ENCODE measurements at regions not wholly inside any gene's neighbourhood (a gene's known extent, or its start where the extent isn't known, plus 50 kb on each side); places are given as distances from the start of the nearest gene placed in this dataset.
"Not testable (repeated sequence)": the region's sequence is repeated elsewhere in the genome, so short reads cannot be mapped to it uniquely, and the experiment has no call there.

DNA sequence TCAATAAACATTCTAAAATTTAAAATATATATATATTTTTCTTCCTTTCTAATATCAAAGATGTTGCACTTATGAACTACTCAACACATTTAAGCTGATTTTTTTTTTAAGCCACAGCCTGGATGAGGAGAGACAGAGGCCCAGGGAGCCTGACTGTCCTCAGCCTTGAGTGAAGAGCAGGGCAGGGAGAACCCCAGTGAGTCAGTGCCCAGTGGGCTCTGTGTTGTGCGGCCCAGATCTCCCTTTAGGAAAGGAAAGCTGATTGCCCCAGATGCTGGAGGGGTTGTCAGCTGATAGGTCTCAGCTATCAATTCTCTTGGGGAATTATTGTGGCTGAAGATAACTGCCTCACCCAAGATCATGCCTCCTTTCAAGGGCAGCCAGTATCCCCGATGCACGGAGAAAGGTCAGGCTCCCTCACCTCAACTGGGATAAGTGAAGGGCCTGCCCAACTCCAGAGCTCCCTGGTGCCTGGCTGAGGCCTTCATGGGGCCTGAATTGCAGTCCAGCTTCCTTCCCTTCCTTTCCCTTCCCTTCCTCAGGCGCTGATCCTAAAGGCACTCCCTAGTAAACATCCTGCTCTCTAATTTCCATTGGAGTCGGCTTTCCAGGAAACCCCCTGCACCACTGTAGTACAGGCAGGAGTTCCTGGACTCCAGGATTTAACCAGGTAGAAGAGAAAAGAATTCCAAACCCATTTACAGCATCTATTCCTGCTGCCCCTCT lies 106.9 kb upstream of the ATL2 start:
- H3F3A ChIP-seq (ENCODE audit: insufficient read depth, low read length) = no peaks in the 10 kb centered on the region
- H3K27ac ChIP-seq (ENCODE audit: low read depth, low read length, poor library complexity, severe bottlenecking) = no peak overlapping the region
- TF ChIP-seq, protein P1, sequence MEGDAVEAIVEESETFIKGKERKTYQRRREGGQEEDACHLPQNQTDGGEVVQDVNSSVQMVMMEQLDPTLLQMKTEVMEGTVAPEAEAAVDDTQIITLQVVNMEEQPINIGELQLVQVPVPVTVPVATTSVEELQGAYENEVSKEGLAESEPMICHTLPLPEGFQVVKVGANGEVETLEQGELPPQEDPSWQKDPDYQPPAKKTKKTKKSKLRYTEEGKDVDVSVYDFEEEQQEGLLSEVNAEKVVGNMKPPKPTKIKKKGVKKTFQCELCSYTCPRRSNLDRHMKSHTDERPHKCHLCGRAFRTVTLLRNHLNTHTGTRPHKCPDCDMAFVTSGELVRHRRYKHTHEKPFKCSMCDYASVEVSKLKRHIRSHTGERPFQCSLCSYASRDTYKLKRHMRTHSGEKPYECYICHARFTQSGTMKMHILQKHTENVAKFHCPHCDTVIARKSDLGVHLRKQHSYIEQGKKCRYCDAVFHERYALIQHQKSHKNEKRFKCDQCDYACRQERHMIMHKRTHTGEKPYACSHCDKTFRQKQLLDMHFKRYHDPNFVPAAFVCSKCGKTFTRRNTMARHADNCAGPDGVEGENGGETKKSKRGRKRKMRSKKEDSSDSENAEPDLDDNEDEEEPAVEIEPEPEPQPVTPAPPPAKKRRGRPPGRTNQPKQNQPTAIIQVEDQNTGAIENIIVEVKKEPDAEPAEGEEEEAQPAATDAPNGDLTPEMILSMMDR (IDR thresholded peaks at IDR 0.05; ENCODE audit: low read length) = no peak
- TF ChIP-seq EZH2 (IDR thresholded peaks at IDR 0.05; ENCODE audit: borderline replicate concordance, low read length) = no peak
- H3K4me3 ChIP-seq (ENCODE audit: low read depth, low read length, poor library complexity, severe bottlenecking) = no peak overlapping the region
- H4K20me1 ChIP-seq (ENCODE audit: insufficient read depth, low read length) = no peaks in the 10 kb centered on the region
- no peak overlapping the region for H3K4me2 ChIP-seq (ENCODE audit: low read length)
- no peaks in the 10 kb centered on the region for H3K9me2 ChIP-seq (ENCODE audit: low read depth, low read length)
- no peak overlapping the region for H3K9ac ChIP-seq (ENCODE audit: low read length)
- H3K36me3 ChIP-seq (ENCODE audit: insufficient read depth, low read length) = no peaks in the 10 kb centered on the region; the same call in 1 of the 2 replicates
- no peaks in the 10 kb centered on the region for H3K79me2 ChIP-seq (ENCODE audit: insufficient read depth, low read length)
- no peak overlapping the region for H2AFZ ChIP-seq (ENCODE audit: low read length)
- peaks cover 6% of the 10 kb centered on the region; the same call in 1 of the 2 replicates for H3K9me3 ChIP-seq (ENCODE audit: low read length)
- no peaks in the 10 kb centered on the region for H3K4me1 ChIP-seq (ENCODE audit: insufficient read depth, low read length, severe bottlenecking)
- no peaks in the 10 kb centered on the region for H3K27me3 ChIP-seq (ENCODE audit: insufficient read depth, low read length)

DNA sequence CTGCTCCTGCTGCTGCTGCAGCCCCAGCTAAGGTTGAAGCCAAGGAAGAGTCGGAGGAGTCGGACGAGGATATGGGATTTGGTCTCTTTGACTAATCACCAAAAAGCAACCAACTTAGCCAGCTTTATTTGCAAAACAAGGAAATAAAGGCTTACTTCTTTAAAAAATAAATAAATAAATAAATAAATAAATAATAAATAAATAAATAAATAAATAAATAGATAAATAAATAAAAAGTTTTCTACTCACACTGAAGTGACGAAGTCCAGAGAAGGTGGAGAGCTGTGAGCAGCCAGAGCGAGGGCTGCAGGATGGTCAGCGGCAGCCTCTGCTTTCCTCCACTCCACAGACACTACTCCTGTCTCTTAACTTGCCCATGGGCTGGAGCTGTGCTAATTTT lies 105.6 kb upstream of the ATL2 start:
- H3K27ac ChIP-seq (ENCODE audit: low read depth, low read length, poor library complexity, severe bottlenecking); H4K20me1 ChIP-seq (ENCODE audit: insufficient read depth, low read length); H3K4me2 ChIP-seq (ENCODE audit: low read length); H3K79me2 ChIP-seq (ENCODE audit: insufficient read depth, low read length); H3K36me3 ChIP-seq (ENCODE audit: insufficient read depth, low read length); H2AFZ ChIP-seq (ENCODE audit: low read length); H3K9me3 ChIP-seq (ENCODE audit: low read length); H3K9me2 ChIP-seq (ENCODE audit: low read depth, low read length); H3K4me3 ChIP-seq (ENCODE audit: low read depth, low read length, poor library complexity, severe bottlenecking); H3K9ac ChIP-seq (ENCODE audit: low read length); H3F3A ChIP-seq (ENCODE audit: insufficient read depth, low read length); H3K27me3 ChIP-seq (ENCODE audit: insufficient read depth, low read length); H3K4me1 ChIP-seq (ENCODE audit: insufficient read depth, low read length, severe bottlenecking): not testable (repeated sequence)

DNA sequence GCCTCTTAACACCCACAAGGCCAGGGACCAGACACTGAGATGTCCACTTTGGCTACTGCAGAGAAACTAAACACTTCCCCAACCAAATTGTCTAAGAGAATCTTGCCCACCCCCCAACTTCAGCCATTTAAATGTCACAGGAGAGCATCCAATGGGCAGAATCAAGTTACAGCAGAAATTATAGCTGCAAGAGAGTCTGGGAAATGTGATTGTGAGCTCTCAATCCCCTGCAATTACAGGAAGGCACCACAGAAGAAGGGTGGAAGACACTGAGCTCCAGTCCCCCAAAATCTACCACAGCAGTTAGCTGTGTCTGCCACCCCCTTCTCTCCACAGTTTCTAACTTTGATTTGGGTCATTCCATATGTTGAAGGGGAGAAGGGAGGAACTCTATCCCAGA lies 103.5 kb upstream of the ATL2 start:
- H3K9me3 ChIP-seq (ENCODE audit: low read length) = peaks cover 6% of the 10 kb centered on the region; the same call in 1 of the 2 replicates
- no peak overlapping the region for H3K9ac ChIP-seq (ENCODE audit: low read length)
- H3K79me2 ChIP-seq (ENCODE audit: insufficient read depth, low read length) = no peaks in the 10 kb centered on the region
- H3K9me2 ChIP-seq (ENCODE audit: low read depth, low read length) = no peaks in the 10 kb centered on the region
- H2AFZ ChIP-seq (ENCODE audit: low read length) = no peak overlapping the region
- H3K4me3 ChIP-seq (ENCODE audit: low read depth, low read length, poor library complexity, severe bottlenecking) = no peak overlapping the region
- no peaks in the 10 kb centered on the region for H4K20me1 ChIP-seq (ENCODE audit: insufficient read depth, low read length)
- H3K36me3 ChIP-seq (ENCODE audit: insufficient read depth, low read length) = no peaks in the 10 kb centered on the region; the same call in 1 of the 2 replicates
- H3K4me2 ChIP-seq (ENCODE audit: low read length) = no peak overlapping the region
- no peaks in the 10 kb centered on the region for H3K27me3 ChIP-seq (ENCODE audit: insufficient read depth, low read length)
- no peak for TF ChIP-seq EZH2 (IDR thresholded peaks at IDR 0.05; ENCODE audit: borderline replicate concordance, low read length)
- TF ChIP-seq, protein P1 (IDR thresholded peaks at IDR 0.05; ENCODE audit: low read length) = no peak
- no peaks in the 10 kb centered on the region for H3K4me1 ChIP-seq (ENCODE audit: insufficient read depth, low read length, severe bottlenecking)
- H3K27ac ChIP-seq (ENCODE audit: low read depth, low read length, poor library complexity, severe bottlenecking) = no peak overlapping the region
- H3F3A ChIP-seq (ENCODE audit: insufficient read depth, low read length) = no peaks in the 10 kb centered on the region

DNA sequence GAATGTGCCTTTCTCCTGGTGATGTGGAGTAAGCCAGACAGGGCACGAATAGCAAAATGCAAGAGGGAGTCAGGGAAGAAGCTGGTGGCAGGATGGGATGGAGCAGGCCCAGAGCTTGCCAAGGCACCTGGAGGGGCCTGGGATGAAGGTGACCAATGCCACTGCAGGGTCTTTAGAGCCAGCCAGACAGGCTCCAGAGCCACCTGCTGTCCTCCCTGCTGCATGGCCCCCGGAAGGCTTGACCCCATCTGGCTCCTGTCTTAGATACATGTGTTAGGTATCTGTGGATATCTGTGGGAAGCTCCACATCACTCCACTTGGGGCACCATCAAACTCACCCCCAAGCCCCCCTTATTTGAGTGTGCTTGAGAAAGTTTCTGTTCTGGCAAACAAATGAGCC lies 99.9 kb upstream of the ATL2 start:
- H3K79me2 ChIP-seq (ENCODE audit: insufficient read depth, low read length) = no peaks in the 10 kb centered on the region
- H3K9me2 ChIP-seq (ENCODE audit: low read depth, low read length) = no peaks in the 10 kb centered on the region
- H3K27ac ChIP-seq (ENCODE audit: low read depth, low read length, poor library complexity, severe bottlenecking) = no peak overlapping the region
- no peaks in the 10 kb centered on the region for H3F3A ChIP-seq (ENCODE audit: insufficient read depth, low read length)
- no peak overlapping the region for H2AFZ ChIP-seq (ENCODE audit: low read length)
- no peaks in the 10 kb centered on the region for H3K4me1 ChIP-seq (ENCODE audit: insufficient read depth, low read length, severe bottlenecking)
- H3K9me3 ChIP-seq (ENCODE audit: low read length) = peaks cover 6% of the 10 kb centered on the region; the same call in 1 of the 2 replicates
- H3K36me3 ChIP-seq (ENCODE audit: insufficient read depth, low read length) = no peaks in the 10 kb centered on the region; the same call in 1 of the 2 replicates
- H4K20me1 ChIP-seq (ENCODE audit: insufficient read depth, low read length) = no peaks in the 10 kb centered on the region
- no peak overlapping the region for H3K4me3 ChIP-seq (ENCODE audit: low read depth, low read length, poor library complexity, severe bottlenecking)
- H3K9ac ChIP-seq (ENCODE audit: low read length) = no peak overlapping the region
- H3K4me2 ChIP-seq (ENCODE audit: low read length) = no peak overlapping the region
- no peak for TF ChIP-seq EZH2 (IDR thresholded peaks at IDR 0.05; ENCODE audit: borderline replicate concordance, low read length)
- TF ChIP-seq, protein P1 (IDR thresholded peaks at IDR 0.05; ENCODE audit: low read length) = no peak
- H3K27me3 ChIP-seq (ENCODE audit: insufficient read depth, low read length) = no peaks in the 10 kb centered on the region

All from OCI-LY1 (cell line).